Tibial nerve (tissue), 4 donors: ENCODE measurements at regions not wholly inside any gene's neighbourhood (a gene's known extent, or its start where the extent isn't known, plus 50 kb on each side); places are given as distances from the start of the nearest gene placed in this dataset.

Experiments used
- DNase-seq, 2 donors: peaks; one replicate each; pipeline ENCODE4 v3.0.0-alpha.2; 2019; ENCODE audit warnings: low spot score in 2 of 2
- H3K27ac ChIP-seq, 4 donors: fragments of 200-600 bp; sonication (generic) in 3 of 4; one replicate each; pipeline ENCODE4 v1.5.1; 2017 to 2019; ENCODE audit warnings: mild to moderate bottlenecking in 1 of 4
- H3K27me3 ChIP-seq, 2 donors: fragments of 200-600 bp; sonication (generic) in 1 of 2; one replicate each; pipeline versions ENCODE4 v1.5.1 to v1.6.0; 2017 to 2019
- H3K36me3 ChIP-seq, 3 donors: fragments of 200-600 bp; sonication (generic); one replicate each; pipeline ENCODE4 v1.5.1; 2018 to 2019
- H3K4me1 ChIP-seq, 4 donors: fragments of 200-600 bp; sonication (generic) in 3 of 4; one replicate each; pipeline ENCODE4 v1.5.1; 2017 to 2019
- H3K4me3 ChIP-seq, 4 donors: fragments of 200-600 bp; sonication (generic) in 3 of 4; one replicate each; pipeline ENCODE4 v1.5.1; 2017 to 2019; ENCODE audit warnings: mild to moderate bottlenecking in 1 of 4, moderate library complexity in 1 of 4
- H3K9me3 ChIP-seq, 4 donors: fragments of 200-600 bp; sonication (generic) in 3 of 4; one replicate each; pipeline ENCODE4 v1.5.1; 2017 to 2019
- EP300 ChIP-seq, 2 donors: sonication (generic); formaldehyde crosslinking; IDR thresholded peaks; one replicate each; pipeline ENCODE4 v1.6.1; 2017; ENCODE audit warnings: antibody characterized with exemption in 2 of 2, mild to moderate bottlenecking in 1 of 2
- POLR2A ChIP-seq, 2 donors: fragments of 450-650 bp; IDR thresholded peaks; one replicate each; pipeline ENCODE4 v1.6.1; 2017; ENCODE audit warnings: antibody characterized with exemption in 2 of 2, mild to moderate bottlenecking in 2 of 2, moderate library complexity in 2 of 2
- WGBS, 2 donors: methylation state at CpG; one replicate each; pipeline ENCODE4 v1.1.5; 2018; 5-methylcytosine and 5-hydroxymethylcytosine counted together
- TF ChIP-seq, protein P1 (sequence below), 5 experiments: fragments of 200-600 bp in 3 of 5; fragments of 450-650 bp in 2 of 5; sonication (generic) in 3 of 5; IDR thresholded peaks; one replicate each; pipeline ENCODE4 v1.5.1; 2016 to 2019; ENCODE audit warnings: antibody characterized with exemption in 5 of 5, mild to moderate bottlenecking in 3 of 5, moderate library complexity in 2 of 5

DNA sequence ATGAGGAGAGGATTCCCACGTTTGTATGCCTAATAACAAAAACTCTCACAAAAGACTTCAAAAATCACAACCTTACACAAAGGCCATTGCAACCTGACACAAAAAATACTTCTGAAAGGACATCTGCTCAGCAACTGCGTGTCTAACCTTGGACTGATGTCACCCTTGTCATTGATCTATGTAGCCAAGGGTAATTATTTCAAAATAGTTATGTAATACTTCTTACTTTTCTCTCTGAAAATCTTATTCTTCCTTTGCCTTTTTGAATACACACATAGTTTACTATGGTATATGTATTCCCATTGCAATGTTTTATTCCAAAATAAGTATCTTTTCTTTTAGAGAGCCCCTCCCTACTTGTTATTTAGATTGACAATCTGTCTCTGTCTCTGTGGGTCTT lies 355.3 kb downstream of the MSX2 start:
- no peaks in the 10 kb centered on the region for H3K27me3 ChIP-seq
- H3K9me3 ChIP-seq, result no peaks in the 10 kb centered on the region
- H3K36me3 ChIP-seq, result no peaks in the 10 kb centered on the region
- 60 to 62% methylated on average over 2 of the region's 2 CpGs for WGBS, 2 donors
- DNase-seq, result no peak
- no peak overlapping the region for H3K4me3 ChIP-seq
- no peak for TF ChIP-seq POLR2A (IDR thresholded peaks at IDR 0.05)
- TF ChIP-seq, protein P1, sequence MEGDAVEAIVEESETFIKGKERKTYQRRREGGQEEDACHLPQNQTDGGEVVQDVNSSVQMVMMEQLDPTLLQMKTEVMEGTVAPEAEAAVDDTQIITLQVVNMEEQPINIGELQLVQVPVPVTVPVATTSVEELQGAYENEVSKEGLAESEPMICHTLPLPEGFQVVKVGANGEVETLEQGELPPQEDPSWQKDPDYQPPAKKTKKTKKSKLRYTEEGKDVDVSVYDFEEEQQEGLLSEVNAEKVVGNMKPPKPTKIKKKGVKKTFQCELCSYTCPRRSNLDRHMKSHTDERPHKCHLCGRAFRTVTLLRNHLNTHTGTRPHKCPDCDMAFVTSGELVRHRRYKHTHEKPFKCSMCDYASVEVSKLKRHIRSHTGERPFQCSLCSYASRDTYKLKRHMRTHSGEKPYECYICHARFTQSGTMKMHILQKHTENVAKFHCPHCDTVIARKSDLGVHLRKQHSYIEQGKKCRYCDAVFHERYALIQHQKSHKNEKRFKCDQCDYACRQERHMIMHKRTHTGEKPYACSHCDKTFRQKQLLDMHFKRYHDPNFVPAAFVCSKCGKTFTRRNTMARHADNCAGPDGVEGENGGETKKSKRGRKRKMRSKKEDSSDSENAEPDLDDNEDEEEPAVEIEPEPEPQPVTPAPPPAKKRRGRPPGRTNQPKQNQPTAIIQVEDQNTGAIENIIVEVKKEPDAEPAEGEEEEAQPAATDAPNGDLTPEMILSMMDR (IDR thresholded peaks at IDR 0.05), result no peak
- TF ChIP-seq EP300 (IDR thresholded peaks at IDR 0.05), result no peak
- H3K4me1 ChIP-seq, result no peaks in the 10 kb centered on the region
- no peak overlapping the region for H3K27ac ChIP-seq

DNA sequence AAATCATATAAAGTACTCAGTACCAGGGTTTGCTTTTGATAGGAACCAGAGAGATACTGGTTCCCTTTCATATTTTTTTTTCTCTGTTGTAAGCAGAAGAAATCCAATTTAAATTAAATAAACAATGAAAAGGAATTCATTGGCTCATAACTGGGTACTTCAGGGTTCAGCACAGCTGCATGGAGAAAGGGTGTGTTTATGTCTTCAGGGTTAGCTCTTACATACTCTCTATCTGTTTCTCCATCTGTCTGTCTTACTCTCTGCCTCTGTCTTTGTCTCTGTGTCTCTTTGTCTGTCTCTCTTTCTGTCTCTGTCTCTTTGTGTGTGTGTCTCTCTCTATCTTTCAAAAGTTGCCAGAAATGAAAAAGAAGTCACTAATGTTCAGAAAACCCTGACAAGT lies 345.9 kb downstream of the MSX2 start:
- TF ChIP-seq, protein P1 (IDR thresholded peaks at IDR 0.05), result no peak
- TF ChIP-seq POLR2A (IDR thresholded peaks at IDR 0.05), result no peak
- TF ChIP-seq EP300 (IDR thresholded peaks at IDR 0.05), result no peak
- no peak overlapping the region for H3K27ac ChIP-seq
- H3K9me3 ChIP-seq, result no peaks in the 10 kb centered on the region
- no peak for DNase-seq
- H3K27me3 ChIP-seq, result no peaks in the 10 kb centered on the region
- H3K36me3 ChIP-seq, result no peaks in the 10 kb centered on the region
- H3K4me1 ChIP-seq, result no peaks in the 10 kb centered on the region
- no peak overlapping the region for H3K4me3 ChIP-seq

DNA sequence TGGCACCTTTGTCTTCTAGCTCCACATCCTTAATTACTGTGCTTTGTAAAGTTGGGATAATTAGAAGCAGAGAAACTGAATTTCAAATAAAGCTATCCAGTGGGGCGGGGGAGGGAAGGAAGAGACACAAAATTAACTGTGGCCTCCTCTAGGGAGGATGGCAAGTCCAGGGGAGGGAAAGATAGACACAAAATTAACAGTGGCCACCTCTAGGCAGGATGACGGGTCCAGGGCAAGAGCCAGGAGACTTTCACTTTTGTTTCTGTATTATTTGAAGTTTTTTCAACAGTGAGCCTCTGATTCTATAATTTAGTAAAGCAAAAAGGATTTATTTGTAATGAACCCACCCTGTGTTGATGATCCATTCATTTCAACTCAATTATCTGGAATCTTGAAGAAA lies 335.9 kb downstream of the MSX2 start:
- 51 to 59% methylated on average over 2 of the region's 2 CpGs for WGBS, 2 donors
- Histone ChIP-seq H3K36me3 (no peaks in the 10 kb centered on the region), H3K4me3 (peak overlapping the region in 1 of 4 donors; percentile 21), H3K9me3 (no peaks in the 10 kb centered on the region), H3K4me1 (peaks cover 0 to 10% (median 0%) of the 10 kb centered on the region in 4 donors), H3K27me3 (no peaks in the 10 kb centered on the region), H3K27ac (no peak overlapping the region)
- TF ChIP-seq EP300 (IDR thresholded peaks at IDR 0.05), result no peak
- no peak for TF ChIP-seq POLR2A (IDR thresholded peaks at IDR 0.05)
- TF ChIP-seq, protein P1 (IDR thresholded peaks at IDR 0.05), result no peak
- DNase-seq, result no peak

DNA sequence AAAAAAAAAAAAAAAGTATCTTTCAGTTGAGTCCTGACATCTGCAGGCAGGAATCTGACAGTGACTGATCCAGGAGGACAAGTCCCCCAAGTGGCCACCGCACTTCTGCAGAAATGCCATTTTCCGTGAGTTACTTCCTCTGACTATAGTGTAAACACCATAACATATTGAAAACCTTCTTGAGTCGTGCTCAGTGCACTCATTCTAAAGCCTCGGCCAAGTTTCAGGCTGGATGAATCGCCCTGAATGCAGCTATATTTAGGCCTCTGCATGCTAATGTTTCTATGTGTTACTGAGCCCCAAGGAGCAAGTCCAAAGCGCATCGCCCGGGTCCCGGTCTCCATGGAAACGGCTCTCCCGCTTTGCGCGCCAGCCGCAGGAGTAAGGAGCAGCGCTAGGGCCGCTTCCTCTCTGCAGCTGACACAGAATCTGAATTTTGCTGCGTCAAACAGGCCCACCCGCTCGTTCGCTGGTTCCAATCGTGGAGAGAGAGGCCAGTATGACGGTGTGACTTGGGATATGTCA lies 335.4 kb downstream of the MSX2 start:
- Histone ChIP-seq H3K4me3 (peak overlapping the region in 1 of 4 donors; percentile 21), H3K4me1 (peaks cover 0 to 10% (median 0%) of the 10 kb centered on the region in 4 donors), H3K27ac (no peak overlapping the region), H3K27me3 (no peaks in the 10 kb centered on the region), H3K36me3 (no peaks in the 10 kb centered on the region), H3K9me3 (no peaks in the 10 kb centered on the region)
- no peak for DNase-seq
- WGBS, 2 donors, result 2% methylated on average over 20 to 22 of the region's 22 CpGs
- TF ChIP-seq POLR2A (IDR thresholded peaks at IDR 0.05) (no peak), EP300 (IDR thresholded peaks at IDR 0.05) (no peak)
- TF ChIP-seq, protein P1 (IDR thresholded peaks at IDR 0.05), result no peak

DNA sequence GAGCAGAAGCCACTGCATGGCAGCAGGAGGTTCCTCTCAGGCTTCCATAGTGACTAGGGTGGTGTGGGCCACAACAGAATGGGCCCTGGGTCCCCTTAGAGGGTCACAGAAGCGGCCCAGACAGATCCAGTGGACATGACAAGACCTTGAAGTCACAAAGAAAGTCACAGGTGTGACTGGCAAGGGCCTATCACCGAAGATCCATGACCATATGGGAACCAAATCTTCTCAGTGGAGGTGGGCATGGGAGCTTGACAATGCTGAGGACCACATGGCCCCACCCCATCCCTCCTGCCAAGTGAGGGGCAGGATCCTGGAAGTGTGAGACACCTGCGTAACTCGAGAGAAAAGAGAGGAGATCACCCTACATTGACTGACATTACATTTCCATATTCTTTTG lies 332.4 kb downstream of the MSX2 start:
- WGBS, 2 donors, result 83 to 90% methylated on average over 4 of the region's 4 CpGs
- no peak overlapping the region for H3K27ac ChIP-seq
- no peak overlapping the region for H3K4me3 ChIP-seq
- H3K36me3 ChIP-seq, result no peaks in the 10 kb centered on the region
- peaks cover 0 to 10% (median 0%) of the 10 kb centered on the region in 4 donors for H3K4me1 ChIP-seq
- no peaks in the 10 kb centered on the region for H3K27me3 ChIP-seq
- TF ChIP-seq EP300 (IDR thresholded peaks at IDR 0.05) (no peak), POLR2A (IDR thresholded peaks at IDR 0.05) (no peak)
- TF ChIP-seq, protein P1 (IDR thresholded peaks at IDR 0.05), result no peak
- H3K9me3 ChIP-seq, result no peaks in the 10 kb centered on the region
- DNase-seq, result no peak
